Panc1 (cell line): ENCODE measurements at regions not wholly inside any gene's neighbourhood (a gene's known extent, or its start where the extent isn't known, plus 50 kb on each side); places are given as distances from the start of the nearest gene placed in this dataset.
"Not testable (repeated sequence)": the region's sequence is repeated elsewhere in the genome, so short reads cannot be mapped to it uniquely, and the experiment has no call there.

Experiments used
- ATAC-seq: fragments of 200-7000 bp; cut with Tn5 transposase; 2 replicates; pipeline ENCODE4 v1.9.1; 2020; ENCODE audit warnings: mild to moderate bottlenecking, moderate library complexity
- BruUV-seq: library from RNA; stranded (reverse); fragments of 400-500 nt; replicated peaks from 2 replicates; lab custom pipeline; 2021; lab: Mats Ljungman, UMichigan
- CTCF ChIA-PET: fragments of 300-600 bp; sonication (Branson Sonifier 250); formaldehyde crosslinking; loops from one replicate; lab custom pipeline; 2022; ENCODE audit warnings: antibody characterized with exemption; lab: Charles Lee
- POLR2A ChIA-PET: fragments of 300-600 bp; sonication (Branson Sonifier 250); formaldehyde crosslinking; loops from one replicate; lab custom pipeline; 2022; ENCODE audit warnings: antibody characterized with exemption; lab: Charles Lee
- DNase-seq: peaks from one replicate; pipeline ENCODE4 v3.0.0-alpha.2; 2010; ENCODE audit warnings: low read depth, low spot score
- H3K27ac ChIP-seq: 2 replicates; pipeline ENCODE4 v1.5.1; 2011; ENCODE audit warnings: mild to moderate bottlenecking, low read length, inconsistent platforms
- H3K27me3 ChIP-seq: fragments of 200-500 bp; sonication (Bioruptor generic); 2 replicates; pipeline ENCODE4 v1.6.0; 2014; ENCODE audit warnings: low read length, inconsistent platforms; ENCODE audit not compliant: control insufficient read depth, insufficient read depth
- H3K36me3 ChIP-seq: fragments of 200-500 bp; sonication (Bioruptor generic); 2 replicates; pipeline ENCODE4 v1.5.1; 2014; ENCODE audit warnings: inconsistent platforms, mild to moderate bottlenecking, low read length, moderate library complexity; ENCODE audit not compliant: control insufficient read depth, insufficient read depth
- H3K4me1 ChIP-seq: 2 replicates; pipeline ENCODE4 v1.5.1; 2011; ENCODE audit warnings: inconsistent platforms, mild to moderate bottlenecking, low read length, moderate library complexity; ENCODE audit not compliant: control insufficient read depth, insufficient read depth
- H3K4me3 ChIP-seq, 2 experiments: 2 replicates each; pipeline ENCODE4 v1.5.1; 2011 to 2012; ENCODE audit warnings: low read depth in 2 of 2, low read length in 2 of 2, mild to moderate bottlenecking in 2 of 2, inconsistent platforms in 1 of 2, moderate library complexity in 1 of 2
- H3K9me3 ChIP-seq: fragments of 200-500 bp; sonication (Bioruptor generic); 2 replicates; pipeline ENCODE4 v1.5.1; 2014; ENCODE audit warnings: low read depth, mild to moderate bottlenecking, inconsistent platforms, low read length, moderate library complexity; ENCODE audit not compliant: control insufficient read depth, insufficient read depth
- in situ Hi-C: cut with HindIII; loops from 2 replicates; pipeline ENCODE4 v1.10.0; 2016; ENCODE audit warnings: low sequenced_read_pairs, low pct_unique_long_range_greater_than_20kb
- intact Hi-C: fragments of 100-400 bp; cut with micrococcal nuclease; formaldehyde crosslinking; loops from one replicate; pipeline ENCODE4 v1.10.0; 2022; ENCODE audit not compliant: unreplicated experiment

- H3K4me1 ChIP-seq, BruUV-seq, in situ Hi-C loops, H3K27me3 ChIP-seq, H3K27ac ChIP-seq, intact Hi-C loops, H3K4me3 ChIP-seq, ATAC-seq, H3K36me3 ChIP-seq, H3K9me3 ChIP-seq, CTCF ChIA-PET, POLR2A ChIA-PET, DNase-seq: not testable (repeated sequence)
Observed at GRCh38 chr16:33583702-33584101, 124.3 kb downstream of the TP53TG3F start.

GRCh38 chr16:33588589-33588988 is 129.2 kb downstream of the TP53TG3F start:
- CTCF ChIA-PET, ATAC-seq, BruUV-seq: not testable (repeated sequence)

GRCh38 chr16:33593344-33593743 is 133.9 kb downstream of the TP53TG3F start:
- BruUV-seq, ATAC-seq, DNase-seq, H3K4me1 ChIP-seq, in situ Hi-C loops, CTCF ChIA-PET, POLR2A ChIA-PET, intact Hi-C loops, H3K36me3 ChIP-seq, H3K9me3 ChIP-seq, H3K27me3 ChIP-seq, H3K27ac ChIP-seq, H3K4me3 ChIP-seq: not testable (repeated sequence)

More at GRCh38 chr16:33588589-33588988, 129.2 kb downstream of the TP53TG3F start:
- H3K4me3 ChIP-seq, H3K27me3 ChIP-seq, H3K27ac ChIP-seq, H3K9me3 ChIP-seq, DNase-seq, POLR2A ChIA-PET, H3K4me1 ChIP-seq, in situ Hi-C loops, H3K36me3 ChIP-seq, intact Hi-C loops: not testable (repeated sequence)

GRCh38 chr16:33595074-33595473 is 135.7 kb downstream of the TP53TG3F start:
- intact Hi-C loops, in situ Hi-C loops, H3K27ac ChIP-seq, BruUV-seq, H3K9me3 ChIP-seq, POLR2A ChIA-PET, H3K4me1 ChIP-seq, H3K36me3 ChIP-seq, DNase-seq, CTCF ChIA-PET, H3K27me3 ChIP-seq, ATAC-seq, H3K4me3 ChIP-seq: not testable (repeated sequence)

- H3K36me3 ChIP-seq, POLR2A ChIA-PET, in situ Hi-C loops, H3K9me3 ChIP-seq, H3K4me3 ChIP-seq, H3K4me1 ChIP-seq, ATAC-seq, H3K27me3 ChIP-seq, DNase-seq, BruUV-seq, CTCF ChIA-PET, H3K27ac ChIP-seq, intact Hi-C loops: not testable (repeated sequence)
Observed at GRCh38 chr16:33601029-33601428, 141.6 kb downstream of the TP53TG3F start.

GRCh38 chr16:33623535-33624077 is 164.2 kb downstream of the TP53TG3F start:
- H3K36me3 ChIP-seq, POLR2A ChIA-PET, H3K27ac ChIP-seq, H3K27me3 ChIP-seq, in situ Hi-C loops, ATAC-seq, H3K4me3 ChIP-seq, CTCF ChIA-PET, H3K9me3 ChIP-seq, intact Hi-C loops, H3K4me1 ChIP-seq, BruUV-seq, DNase-seq: not testable (repeated sequence)

GRCh38 chr16:33628895-33629294 is 169.5 kb downstream of the TP53TG3F start:
- intact Hi-C loops = not testable (repeated sequence)

More at GRCh38 chr16:33628895-33629294, 169.5 kb downstream of the TP53TG3F start:
- DNase-seq, in situ Hi-C loops, H3K27me3 ChIP-seq, BruUV-seq, ATAC-seq, H3K4me1 ChIP-seq, H3K27ac ChIP-seq, H3K4me3 ChIP-seq, H3K36me3 ChIP-seq, POLR2A ChIA-PET, CTCF ChIA-PET, H3K9me3 ChIP-seq: not testable (repeated sequence)
